ENCODE measurements at regions not wholly inside any gene's neighbourhood (a gene's known extent, or its start where the extent isn't known, plus 50 kb on each side); places are given as distances from the start of the nearest gene placed in this dataset.

GRCh38 chr11:95556342-95557163 is 233.0 kb downstream of the FAM76B start:
- peaks cover 1% of the 10 kb centered on the region for H3K9me3 Mint-ChIP-seq
- peaks cover 24% of the 10 kb centered on the region for H3K4me1 Mint-ChIP-seq (ENCODE audit: low read depth)
- ChIA-PET POLR2A (interaction anchor here (0.6 to 1.7 kb wide), 2 partner anchors 10 to 145 kb away, joined by 3 to 7 read pairs; no protein-coding TSS in a partner anchor), CTCF (interaction anchor here (0.7 to 5.9 kb wide), 5 partner anchors 10 to 402 kb away, joined by 3 to 33 read pairs (median 3); no protein-coding TSS in a partner anchor)
- no peaks in the 10 kb centered on the region for H3K27me3 Mint-ChIP-seq
- ATAC-seq (peak; percentile 87), DNase-seq (peak; percentile 41)
- intact Hi-C loops (cut with micrococcal nuclease) = loop anchor here (5.0 kb wide), 2 partner anchors 126 to 151 kb away; no protein-coding TSS in a partner anchor
- no peak for TF ChIP-seq CTCF (IDR thresholded peaks at IDR 0.05)
- peak overlapping the region; percentile 83 for H3K27ac Mint-ChIP-seq
- H3K36me3 Mint-ChIP-seq (ENCODE audit: low read depth) = no peaks in the 10 kb centered on the region
- H3K4me3 Mint-ChIP-seq = no peak overlapping the region

GRCh38 chr11:95556011-95556341 is 233.6 kb downstream of the FAM76B start:
- Mint-ChIP-seq H3K9me3 (peaks cover 1% of the 10 kb centered on the region), H3K4me1 (ENCODE audit: low read depth) (peaks cover 24% of the 10 kb centered on the region), H3K27me3 (no peaks in the 10 kb centered on the region), H3K27ac (peak overlapping the region; percentile 83), H3K4me3 (no peak overlapping the region), H3K36me3 (ENCODE audit: low read depth) (no peaks in the 10 kb centered on the region)
- POLR2A ChIA-PET = interaction anchor here (1.7 kb wide), 1 partner anchor 10 kb away, joined by 7 read pairs; no protein-coding TSS in a partner anchor
- no peak for TF ChIP-seq CTCF (IDR thresholded peaks at IDR 0.05)
- CTCF ChIA-PET = interaction anchor here (0.9 to 5.9 kb wide), 3 partner anchors 10 to 149 kb away, joined by 3 to 33 read pairs (median 8); no protein-coding TSS in a partner anchor
- no peak for ATAC-seq
- intact Hi-C loops (cut with micrococcal nuclease) = loop anchor here (5.0 kb wide), 2 partner anchors 126 to 151 kb away; no protein-coding TSS in a partner anchor
- DNase-seq = no peak

DNA sequence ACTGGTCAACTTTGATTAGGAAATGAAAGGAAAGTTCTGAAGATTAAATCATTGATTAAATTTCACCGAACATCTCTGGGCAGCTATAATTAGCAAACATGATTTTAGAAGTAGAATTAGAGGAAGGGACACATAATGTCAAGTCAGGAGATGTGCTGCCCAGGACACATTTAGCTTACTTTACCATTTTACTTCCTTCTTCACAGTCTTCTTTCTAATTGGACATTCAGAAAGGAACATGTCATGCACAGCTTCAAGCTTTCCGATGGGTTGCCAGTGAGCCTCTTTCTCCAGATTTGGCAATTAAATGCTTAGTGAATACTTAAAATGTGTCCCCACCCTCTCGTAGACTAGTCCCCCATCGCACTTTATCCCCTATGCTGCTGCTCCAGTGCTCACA is 234.7 kb downstream of the FAM76B start:
- intact Hi-C loops (cut with micrococcal nuclease) = loop anchor here (5.0 kb wide), 2 partner anchors 127 to 152 kb away; no protein-coding TSS in a partner anchor
- no peak for DNase-seq
- no peak for TF ChIP-seq CTCF (IDR thresholded peaks at IDR 0.05)

DNA sequence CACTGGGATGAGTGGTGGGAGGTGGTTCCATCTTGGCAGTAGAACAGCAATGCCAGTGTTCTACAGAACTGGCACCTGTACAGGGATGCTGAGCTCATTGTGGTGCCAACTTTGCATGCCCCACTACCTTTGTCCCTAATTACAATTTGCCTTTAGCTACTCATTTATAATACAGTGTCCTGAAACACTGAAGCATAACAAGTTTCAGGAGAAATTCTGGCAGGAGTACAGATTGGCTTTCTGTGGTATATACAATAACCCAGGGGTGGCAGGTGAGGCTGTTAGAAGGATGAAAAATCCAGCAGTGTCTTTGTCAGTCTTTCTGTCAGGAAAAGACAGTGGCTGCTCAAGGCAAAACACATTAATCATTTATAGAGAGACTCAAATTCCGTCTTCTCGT is 240.3 kb downstream of the FAM76B start:
- ChIA-PET POLR2A (no interaction called here), CTCF (no interaction called here)
- no peak for ATAC-seq
- intact Hi-C loops (cut with micrococcal nuclease) = no loop called here
- Mint-ChIP-seq H3K27me3 (no peaks in the 10 kb centered on the region), H3K9me3 (no peaks in the 10 kb centered on the region), H3K4me3 (no peak overlapping the region), H3K27ac (no peak overlapping the region), H3K4me1 (ENCODE audit: low read depth) (peaks cover 12% of the 10 kb centered on the region), H3K36me3 (ENCODE audit: low read depth) (no peaks in the 10 kb centered on the region)
- TF ChIP-seq CTCF (IDR thresholded peaks at IDR 0.05) = no peak
- no peak for DNase-seq

More for the DNA sequence above, 234.7 kb downstream of the FAM76B start:
- CTCF ChIA-PET = interaction anchor here (1.6 to 5.9 kb wide), 2 partner anchors 9 to 150 kb away, joined by 8 to 33 read pairs; no protein-coding TSS in a partner anchor
- Mint-ChIP-seq H3K27me3 (no peaks in the 10 kb centered on the region), H3K4me3 (no peak overlapping the region), H3K4me1 (ENCODE audit: low read depth) (peaks cover 26% of the 10 kb centered on the region), H3K27ac (no peak overlapping the region), H3K36me3 (ENCODE audit: low read depth) (no peaks in the 10 kb centered on the region), H3K9me3 (peaks cover 1% of the 10 kb centered on the region)
- no peak for ATAC-seq
- POLR2A ChIA-PET = no interaction called here

GRCh38 chr11:95548416-95548815 is 241.2 kb downstream of the FAM76B start:
- CTCF ChIA-PET = interaction anchor here (1.0 kb wide), 1 partner anchor 394 kb away, joined by 3 read pairs; no protein-coding TSS in a partner anchor
- Mint-ChIP-seq H3K27ac (no peak overlapping the region), H3K4me3 (no peak overlapping the region), H3K36me3 (ENCODE audit: low read depth) (no peaks in the 10 kb centered on the region), H3K27me3 (no peaks in the 10 kb centered on the region), H3K4me1 (ENCODE audit: low read depth) (peaks cover 14% of the 10 kb centered on the region), H3K9me3 (no peaks in the 10 kb centered on the region)
- intact Hi-C loops (cut with micrococcal nuclease) = no loop called here
- DNase-seq = no peak
- ATAC-seq = no peak
- no peak for TF ChIP-seq CTCF (IDR thresholded peaks at IDR 0.05)
- POLR2A ChIA-PET = no interaction called here
